SK-N-SH (cell line): ENCODE measurements at regions not wholly inside any gene's neighbourhood (a gene's known extent, or its start where the extent isn't known, plus 50 kb on each side); places are given as distances from the start of the nearest gene placed in this dataset.

Experiments
- CTCF ChIA-PET: fragments of 300-600, 350-600 bp; formaldehyde crosslinking; extraction: SDS; loops from one replicate; lab custom pipeline; 2021; lab: Yijun Ruan, JAX
- POLR2A ChIA-PET: fragments of 350-600 bp; sonication (Branson Sonifier 250); formaldehyde crosslinking; extraction: SDS; loops from one replicate; lab custom pipeline; 2020; ENCODE audit warnings: antibody characterized with exemption, inconsistent platforms; lab: Yijun Ruan, JAX
- DNase-seq: peaks from one replicate; pipeline ENCODE4 v3.0.0; 2012
- H2AFZ ChIP-seq: fragments of 200-600 bp; sonication (generic); 2 replicates; pipeline ENCODE4 v1.8.1; 2016; ENCODE audit warnings: antibody characterized with exemption, mild to moderate bottlenecking, low read depth
- H3F3A ChIP-seq: fragments of 200-600 bp; sonication (generic); replicated peaks from 2 replicates; pipeline ENCODE3; 2016; ENCODE audit warnings: antibody characterized with exemption, mild to moderate bottlenecking; ENCODE audit not compliant: insufficient read depth
- H3K27ac ChIP-seq, 2 experiments: fragments of 200-500 bp in 1 of 2; fragments of 200-600 bp in 1 of 2; sonication (Bioruptor generic) in 1 of 2; sonication (generic), shearing (Covaris generic) in 1 of 2; 2 replicates each; pipeline versions ENCODE4 v1.5.1 to v1.6.1; 2014 to 2016; ENCODE audit warnings: low read depth in 2 of 2, inconsistent platforms in 1 of 2, low read length in 1 of 2, mild to moderate bottlenecking in 1 of 2, mixed read lengths in 1 of 2
- H3K27me3 ChIP-seq: fragments of 200-600 bp; sonication (generic), shearing (Covaris generic); 2 replicates; pipeline ENCODE4 v1.6.1; 2016; ENCODE audit warnings: mixed run types; ENCODE audit not compliant: insufficient read depth
- H3K36me3 ChIP-seq, 2 experiments: fragments of 200-500 bp in 1 of 2; fragments of 200-600 bp in 1 of 2; sonication (Bioruptor generic) in 1 of 2; sonication (generic) in 1 of 2; replicated peaks in 1 of 2; 2 replicates each; pipeline versions ENCODE3 to v1.5.1; 2014 to 2016; ENCODE audit warnings: low read length in 1 of 2, mild to moderate bottlenecking in 1 of 2; ENCODE audit not compliant: insufficient read depth in 2 of 2, control insufficient read depth in 1 of 2
- H3K4me1 ChIP-seq, 2 experiments: fragments of 200-500 bp in 1 of 2; fragments of 200-600 bp in 1 of 2; sonication (Bioruptor generic) in 1 of 2; sonication (generic), shearing (Covaris generic) in 1 of 2; 2 replicates each; pipeline versions ENCODE4 v1.5.1 to v1.6.1; 2014 to 2016; ENCODE audit warnings: low read depth in 1 of 2, low read length in 1 of 2, mixed run types in 1 of 2; ENCODE audit not compliant: insufficient read depth in 2 of 2, control insufficient read depth in 1 of 2
- H3K4me2 ChIP-seq: fragments of 200-600 bp; sonication (generic), shearing (Covaris generic); 2 replicates; pipeline ENCODE4 v1.6.1; 2017; ENCODE audit warnings: mixed run types
- H3K4me3 ChIP-seq, 2 experiments: fragments of 200-500 bp in 1 of 2; fragments of 200-600 bp in 1 of 2; sonication (Bioruptor generic) in 1 of 2; sonication (generic), shearing (Covaris generic) in 1 of 2; 2 replicates each; pipeline versions ENCODE4 v1.5.1 to v1.8.1; 2014 to 2016; ENCODE audit warnings: low read depth in 2 of 2, inconsistent platforms in 1 of 2, low read length in 1 of 2, mild to moderate bottlenecking in 1 of 2, mixed read lengths in 1 of 2, moderate library complexity in 1 of 2
- H3K79me2 ChIP-seq: fragments of 200-600 bp; sonication (generic); 2 replicates; pipeline ENCODE4 v1.8.1; 2017; ENCODE audit warnings: mild to moderate bottlenecking; ENCODE audit not compliant: insufficient read depth
- H3K9ac ChIP-seq: fragments of 200-600 bp; sonication (generic); 2 replicates; pipeline ENCODE4 v1.6.1; 2017; ENCODE audit warnings: mixed run types
- H3K9me2 ChIP-seq: fragments of 200-600 bp; sonication (generic); 2 replicates; pipeline ENCODE4 v1.6.1; 2017; ENCODE audit warnings: mixed run types
- H3K9me3 ChIP-seq: fragments of 200-600 bp; sonication (generic); 2 replicates; pipeline ENCODE4 v1.6.1; 2017; ENCODE audit warnings: mixed run types, mild to moderate bottlenecking, moderate library complexity
- H4K20me1 ChIP-seq: fragments of 200-600 bp; sonication (generic); 2 replicates; pipeline ENCODE4 v1.6.1; 2017; ENCODE audit warnings: mild to moderate bottlenecking, mixed run types; ENCODE audit not compliant: insufficient read depth
- CHD2 ChIP-seq: fragments of 150-350 bp; IDR thresholded peaks from 2 replicates; pipeline ENCODE4 v1.6.1; 2018; ENCODE audit warnings: low read length; ENCODE audit not compliant: partially characterized antibody
- CTCF ChIP-seq: fragments of 200-600 bp; sonication (generic); IDR thresholded peaks from 2 replicates; pipeline ENCODE4 v1.6.1; 2017; ENCODE audit warnings: antibody characterized with exemption, mild to moderate bottlenecking, moderate library complexity
- ELF1 ChIP-seq: IDR thresholded peaks from 2 replicates; pipeline ENCODE4 v1.4.0; 2012
- EP300 ChIP-seq, 2 experiments: IDR thresholded peaks; 2 replicates each; pipeline versions ENCODE4 v1.4.0 to v1.6.1; 2012; ENCODE audit warnings: borderline replicate concordance in 1 of 2, low read depth in 1 of 2, low read length in 1 of 2
- EZH2phosphoT487 ChIP-seq: fragments of 200-600 bp; sonication (generic); IDR thresholded peaks from 2 replicates; pipeline ENCODE4 v1.6.1; 2017; ENCODE audit warnings: low read depth, mixed run types, mild to moderate bottlenecking, antibody characterized with exemption, moderate library complexity, borderline replicate concordance
- FOXM1 ChIP-seq: IDR thresholded peaks from 2 replicates; pipeline ENCODE4 v1.4.0; 2012; ENCODE audit warnings: low read depth, mild to moderate bottlenecking
- GATA2 ChIP-seq: sonication (generic); formaldehyde crosslinking; IDR thresholded peaks from 2 replicates; pipeline ENCODE4 v1.5.0; 2020; ENCODE audit warnings: mild to moderate bottlenecking, missing genetic modification reagents
- IRF3 ChIP-seq: fragments of 150-350 bp; IDR thresholded peaks from 2 replicates; pipeline ENCODE4 v1.6.1; 2016; ENCODE audit warnings: mild to moderate bottlenecking, low read depth, low read length
- JUND ChIP-seq: IDR thresholded peaks from 2 replicates; pipeline ENCODE4 v1.4.0; 2012
- MAX ChIP-seq: IDR thresholded peaks from 2 replicates; pipeline ENCODE4 v1.4.0; 2012; ENCODE audit warnings: low read depth
- MXI1 ChIP-seq: IDR thresholded peaks from 2 replicates; pipeline ENCODE4 v1.6.1; 2012; ENCODE audit warnings: mild to moderate bottlenecking, low read depth, low read length, improper control_type of control experiment
- NRF1 ChIP-seq: IDR thresholded peaks from 2 replicates; pipeline ENCODE4 v1.6.1; 2012; ENCODE audit warnings: low read depth, mild to moderate bottlenecking, low read length
- PBX3 ChIP-seq: IDR thresholded peaks from 2 replicates; pipeline ENCODE4; 2012
- POLR2AphosphoS5 ChIP-seq: IDR thresholded peaks from 2 replicates; pipeline ENCODE4 v1.6.1; 2012; ENCODE audit warnings: low read depth, low read length
- RAD21 ChIP-seq: IDR thresholded peaks from 2 replicates; pipeline ENCODE4 v1.6.1; 2012; ENCODE audit warnings: mild to moderate bottlenecking, low read length
- REST ChIP-seq: IDR thresholded peaks from 2 replicates; pipeline ENCODE4 v1.6.1; 2012; ENCODE audit warnings: mild to moderate bottlenecking, low read depth, low read length, moderate library complexity
- RFX5 ChIP-seq: IDR thresholded peaks from 2 replicates; pipeline ENCODE4 v1.6.1; 2012; ENCODE audit warnings: mild to moderate bottlenecking, improper control_type of control experiment, low read length
- SIN3A ChIP-seq: IDR thresholded peaks from 2 replicates; pipeline ENCODE4 v1.6.1; 2012; ENCODE audit warnings: low read depth, mild to moderate bottlenecking, low read length, moderate library complexity, borderline replicate concordance
- SMC3 ChIP-seq: IDR thresholded peaks from 2 replicates; pipeline ENCODE4 v1.6.1; 2012; ENCODE audit warnings: low read depth, low read length, improper control_type of control experiment
- TEAD4 ChIP-seq: IDR thresholded peaks from 2 replicates; pipeline ENCODE4 v1.4.0; 2012; ENCODE audit warnings: mild to moderate bottlenecking, borderline replicate concordance; ENCODE audit not compliant: insufficient read depth
- USF2 ChIP-seq: fragments of 150-350 bp; IDR thresholded peaks from 2 replicates; pipeline ENCODE4 v1.6.1; 2017; ENCODE audit warnings: antibody characterized with exemption, low read length, low read depth, borderline replicate concordance
- WGBS: methylation state at CpG from one replicate; pipeline ENCODE4 v1.1.6; 2017; ENCODE audit warnings: low lambda C conversion rate; 5-methylcytosine and 5-hydroxymethylcytosine counted together

GRCh38 chr14:82390586-82390985 lies 856.9 kb upstream of the SEL1L start:
- Histone ChIP-seq H3K27ac (no peak overlapping the region), H3K9me3 (0 out of 2 replicates have a peak, but pooled peaks cover 3% of the 10 kb centered on the region), H3F3A (no peaks in the 10 kb centered on the region), H3K9ac (no peak overlapping the region)
- no peak for DNase-seq
- WGBS = 8% methylated on average over 1 of the region's 1 CpG
- POLR2A ChIA-PET = no interaction called here
- TF ChIP-seq SIN3A (no peak), SMC3 (no peak), TEAD4 (no peak), JUND (no peak), GATA2 (CRISPR knock-in tag) (no peak), RFX5 (no peak), MAX (no peak), ELF1 (no peak), MXI1 (no peak), IRF3 (no peak), CHD2 (no peak), REST (no peak), FOXM1 (no peak)
- TF ChIP-seq, all 33 proteins: peak for 0
- H3K4me3 ChIP-seq = no peak overlapping the region
- H3K36me3 ChIP-seq = no peaks in the 10 kb centered on the region
- no peaks in the 10 kb centered on the region for H3K79me2 ChIP-seq
- H3K27me3 ChIP-seq = no peaks in the 10 kb centered on the region
- H4K20me1 ChIP-seq = no peaks in the 10 kb centered on the region
- CTCF ChIA-PET = no interaction called here
- no peak overlapping the region for H3K4me2 ChIP-seq
- H2AFZ ChIP-seq = no peak overlapping the region
- H3K9me2 ChIP-seq = no peaks in the 10 kb centered on the region
- H3K4me1 ChIP-seq = no peaks in the 10 kb centered on the region

GRCh38 chr14:82394916-82395315 lies 861.3 kb upstream of the SEL1L start:
- Histone ChIP-seq H3K79me2 (no peaks in the 10 kb centered on the region), H3F3A (no peaks in the 10 kb centered on the region), H3K4me2 (no peak overlapping the region), H2AFZ (no peak overlapping the region), H3K9ac (no peak overlapping the region), H4K20me1 (no peaks in the 10 kb centered on the region), H3K4me3 (no peak overlapping the region), H3K4me1 (no peaks in the 10 kb centered on the region), H3K9me3 (0 out of 2 replicates have a peak, but pooled peaks cover 3% of the 10 kb centered on the region), H3K27ac (no peak overlapping the region), H3K36me3 (no peaks in the 10 kb centered on the region), H3K27me3 (no peaks in the 10 kb centered on the region), H3K9me2 (no peaks in the 10 kb centered on the region)
- 2% methylated on average over 2 of the region's 2 CpGs for WGBS
- CTCF ChIA-PET = no interaction called here
- no peak for DNase-seq
- POLR2A ChIA-PET = no interaction called here
- TF ChIP-seq EZH2phosphoT487 (no peak), CTCF (no peak), RAD21 (no peak), PBX3 (no peak), POLR2AphosphoS5 (no peak), NRF1 (no peak), USF2 (no peak), EP300 (IDR thresholded peaks at IDR 0.05; ENCODE audit: borderline replicate concordance in 1 of 2, low read depth in 1 of 2, low read length in 1 of 2) (no peak)
